22Rv1 (cell line): ENCODE measurements at regions not wholly inside any gene's neighbourhood (a gene's known extent, or its start where the extent isn't known, plus 50 kb on each side); places are given as distances from the start of the nearest gene placed in this dataset.
"Not testable (repeated sequence)": the region's sequence is repeated elsewhere in the genome, so short reads cannot be mapped to it uniquely, and the experiment has no call there.

Experiments
- ZFX ChIP-seq: fragments of 450-650 bp; IDR thresholded peaks from 2 replicates; pipeline ENCODE4 v1.6.1; 2017; ENCODE audit warnings: antibody characterized with exemption, borderline replicate concordance
- TF ChIP-seq, protein P1 (sequence below): fragments of 450-650 bp; IDR thresholded peaks from 2 replicates; pipeline ENCODE4 v1.5.1; 2017; ENCODE audit warnings: mild to moderate bottlenecking

DNA sequence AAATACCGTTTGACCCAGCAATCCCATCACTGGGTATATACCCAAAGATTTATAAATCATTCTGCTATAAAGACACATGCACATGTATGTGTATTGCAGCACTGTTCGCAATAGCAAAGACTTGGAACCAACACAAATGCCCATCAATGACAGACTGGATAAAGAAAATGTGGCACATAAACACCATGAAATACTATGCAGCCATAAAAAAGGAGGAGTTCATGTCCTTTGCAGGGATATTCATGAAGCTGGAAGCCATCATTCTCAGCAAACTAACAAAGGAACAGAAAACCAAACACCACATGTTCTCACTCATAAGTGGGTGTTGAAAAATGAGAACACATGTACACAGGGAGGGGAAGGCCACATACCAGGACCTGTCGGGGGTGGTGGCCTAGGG, 86.5 kb upstream of the FGGY start:
- TF ChIP-seq, protein P1, sequence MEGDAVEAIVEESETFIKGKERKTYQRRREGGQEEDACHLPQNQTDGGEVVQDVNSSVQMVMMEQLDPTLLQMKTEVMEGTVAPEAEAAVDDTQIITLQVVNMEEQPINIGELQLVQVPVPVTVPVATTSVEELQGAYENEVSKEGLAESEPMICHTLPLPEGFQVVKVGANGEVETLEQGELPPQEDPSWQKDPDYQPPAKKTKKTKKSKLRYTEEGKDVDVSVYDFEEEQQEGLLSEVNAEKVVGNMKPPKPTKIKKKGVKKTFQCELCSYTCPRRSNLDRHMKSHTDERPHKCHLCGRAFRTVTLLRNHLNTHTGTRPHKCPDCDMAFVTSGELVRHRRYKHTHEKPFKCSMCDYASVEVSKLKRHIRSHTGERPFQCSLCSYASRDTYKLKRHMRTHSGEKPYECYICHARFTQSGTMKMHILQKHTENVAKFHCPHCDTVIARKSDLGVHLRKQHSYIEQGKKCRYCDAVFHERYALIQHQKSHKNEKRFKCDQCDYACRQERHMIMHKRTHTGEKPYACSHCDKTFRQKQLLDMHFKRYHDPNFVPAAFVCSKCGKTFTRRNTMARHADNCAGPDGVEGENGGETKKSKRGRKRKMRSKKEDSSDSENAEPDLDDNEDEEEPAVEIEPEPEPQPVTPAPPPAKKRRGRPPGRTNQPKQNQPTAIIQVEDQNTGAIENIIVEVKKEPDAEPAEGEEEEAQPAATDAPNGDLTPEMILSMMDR, result not testable (repeated sequence)
- not testable (repeated sequence) for TF ChIP-seq ZFX
